ENCODE measurements at regions not wholly inside any gene's neighbourhood (a gene's known extent, or its start where the extent isn't known, plus 50 kb on each side); places are given as distances from the start of the nearest gene placed in this dataset.

- TF ChIP-seq NFRKB (IDR thresholded peaks at IDR 0.05): no peak
- no peak for TF ChIP-seq ELF4 (IDR thresholded peaks at IDR 0.05)
- no peak for TF ChIP-seq BHLHE40 (IDR thresholded peaks at IDR 0.05; ENCODE audit: borderline replicate concordance)
- no peak for TF ChIP-seq SUZ12 (IDR thresholded peaks at IDR 0.05)
- no peak for TF ChIP-seq SP1 (IDR thresholded peaks at IDR 0.05)
- no peak for TF ChIP-seq FOXK2 (IDR thresholded peaks at IDR 0.05)
- no peak for TF ChIP-seq HDGF (IDR thresholded peaks at IDR 0.05; ENCODE audit: borderline replicate concordance)
- TF ChIP-seq ZNF384 (IDR thresholded peaks at IDR 0.05): no peak
- TF ChIP-seq LEF1 (IDR thresholded peaks at IDR 0.05; ENCODE audit: borderline replicate concordance): no peak
- TF ChIP-seq CTBP1 (IDR thresholded peaks at IDR 0.05; ENCODE audit: borderline replicate concordance): no peak
Observed at GRCh38 chr15:38085931-38086568, 151.6 kb downstream of the TMCO5A start.

Data from HEK293T (cell line).